ENCODE measurements at regions not wholly inside any gene's neighbourhood (a gene's known extent, or its start where the extent isn't known, plus 50 kb on each side); places are given as distances from the start of the nearest gene placed in this dataset.
"Not testable (repeated sequence)": the region's sequence is repeated elsewhere in the genome, so short reads cannot be mapped to it uniquely, and the experiment has no call there.

DNA sequence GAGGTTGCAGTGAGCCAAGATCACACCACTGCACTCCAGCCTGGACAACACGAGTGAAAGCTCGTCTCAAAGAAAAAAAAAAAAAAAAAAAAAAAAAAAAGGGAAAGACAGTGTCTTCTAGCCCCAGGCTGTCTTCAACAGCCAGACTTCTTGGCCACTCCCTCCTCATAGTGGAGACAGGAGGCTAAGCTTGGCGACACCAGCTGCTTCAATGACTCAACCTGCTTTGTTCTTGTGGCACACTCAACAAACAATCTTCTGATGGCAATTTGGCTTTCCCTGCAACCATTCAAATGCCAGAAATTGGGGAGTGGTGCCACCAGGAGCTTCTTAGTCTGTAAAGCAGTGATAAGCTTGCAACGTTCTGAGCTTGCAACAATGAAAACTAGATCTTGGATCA is 290.4 kb upstream of the DYNLRB2 start:
- no peak for DNase-seq

DNA sequence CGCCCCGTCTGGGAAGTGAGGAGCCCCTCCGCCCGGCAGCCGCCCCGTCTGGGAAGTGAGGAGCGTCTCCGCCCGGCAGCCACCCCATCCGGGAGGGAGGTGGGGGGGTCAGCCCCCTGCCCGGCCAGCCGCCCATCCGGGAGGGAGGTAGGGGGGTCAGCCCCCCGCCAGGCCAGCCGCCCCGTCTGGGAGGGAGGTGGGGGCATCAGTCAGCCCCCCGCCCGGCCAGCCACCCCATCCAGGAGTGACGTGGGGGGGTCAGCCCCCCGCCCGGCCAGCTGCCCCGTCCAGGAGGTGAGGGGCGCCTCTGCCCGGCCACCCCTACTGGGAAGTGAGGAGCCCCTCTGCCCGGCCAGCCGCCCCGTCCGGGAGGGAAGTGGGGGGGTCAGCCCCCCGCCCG is 297.5 kb upstream of the DYNLRB2 start:
- not testable (repeated sequence) for DNase-seq

DNA sequence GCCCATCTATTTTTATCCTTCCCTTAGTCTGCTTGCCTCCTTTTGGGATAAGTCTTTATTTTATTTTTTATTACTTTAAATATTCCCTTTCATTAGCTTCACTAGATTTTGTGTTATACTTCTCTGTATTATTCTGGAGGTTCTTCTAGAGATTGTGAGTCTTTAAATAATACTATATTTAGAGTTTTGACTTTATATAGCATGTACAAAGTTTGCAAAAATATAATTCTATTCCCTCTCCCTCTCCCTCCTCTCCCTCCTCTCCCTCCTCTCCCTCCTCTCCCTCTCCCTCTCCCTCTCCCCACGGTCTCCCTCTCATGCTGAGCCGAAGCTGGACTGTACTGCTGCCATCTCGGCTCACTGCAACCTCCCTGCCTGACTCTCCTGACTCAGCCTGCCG is 298.5 kb upstream of the DYNLRB2 start:
- not testable (repeated sequence) for DNase-seq

DNA sequence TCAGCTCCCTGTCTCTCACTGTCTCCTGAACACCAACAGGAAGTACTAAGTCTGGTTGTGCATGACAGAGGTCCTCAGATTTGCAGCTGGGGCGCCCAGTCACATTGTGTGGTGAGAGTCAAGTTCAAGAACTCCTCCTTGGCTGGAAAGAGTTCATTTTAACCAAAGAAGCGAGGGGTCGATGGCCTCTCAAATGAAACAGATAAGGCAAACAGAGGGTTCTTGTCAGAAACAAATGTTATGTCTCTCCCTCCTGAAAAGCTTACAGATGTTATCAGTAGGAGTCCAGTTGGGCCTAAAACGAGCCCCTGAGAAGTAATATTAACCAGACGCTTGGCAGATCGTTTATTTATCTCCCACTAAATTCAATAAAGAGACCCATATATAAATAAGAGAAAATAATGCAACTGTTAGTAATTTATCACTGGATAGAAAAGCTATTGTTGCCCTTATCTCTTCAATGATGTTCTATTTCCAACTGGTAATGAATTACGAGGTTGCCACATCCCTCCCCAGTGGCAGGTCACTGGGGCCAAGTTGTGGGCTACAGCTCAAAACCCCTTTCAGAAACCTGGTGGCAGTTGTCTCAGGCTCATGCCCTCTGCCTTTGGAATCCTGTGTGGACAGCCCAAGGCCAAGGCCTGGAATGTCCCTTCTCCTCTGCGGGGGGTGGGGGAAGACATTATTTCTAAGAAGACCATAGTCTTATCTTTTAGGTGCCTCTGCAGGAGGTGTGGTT is 307.5 kb upstream of the DYNLRB2 start:
- no peak for DNase-seq

DNA sequence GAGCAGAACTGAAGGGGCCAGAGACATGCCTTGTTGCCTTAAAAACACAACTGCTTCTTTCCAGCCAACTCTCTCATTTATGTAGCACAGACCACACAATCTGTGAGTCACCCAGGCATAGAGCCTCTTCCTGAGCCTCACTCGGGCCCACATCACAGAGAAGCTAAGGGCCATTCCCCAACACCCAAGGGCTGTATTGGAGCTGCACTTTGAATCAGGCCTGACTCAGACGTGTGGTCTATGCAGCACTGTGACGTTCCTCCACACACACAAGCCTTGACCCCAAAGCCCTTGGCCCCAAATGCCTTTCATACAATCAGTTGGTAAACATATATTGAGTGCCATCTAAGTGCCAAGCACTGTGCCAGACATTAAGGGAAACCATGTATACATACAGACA is 308.9 kb upstream of the DYNLRB2 start:
- DNase-seq, result no peak

DNA sequence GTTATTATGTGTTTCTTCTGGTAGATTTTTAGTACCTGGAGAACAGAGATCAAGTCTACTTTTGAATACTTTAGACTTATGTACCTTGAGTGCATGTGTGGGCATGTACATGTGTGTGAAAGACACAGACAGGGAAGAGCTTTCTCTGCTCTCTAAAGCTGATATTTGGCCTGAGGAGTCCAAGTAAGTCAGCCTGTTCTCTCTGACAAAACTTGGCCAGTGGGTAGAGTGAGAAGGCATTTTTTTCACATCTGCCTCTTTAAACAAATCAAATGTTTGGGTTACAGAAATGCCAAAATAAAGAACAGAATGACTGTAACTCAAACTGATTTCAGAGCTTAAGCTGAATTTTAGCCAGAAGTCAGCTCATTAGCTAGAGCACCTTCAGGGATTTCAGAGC is 309.7 kb upstream of the DYNLRB2 start:
- no peak for DNase-seq

DNA sequence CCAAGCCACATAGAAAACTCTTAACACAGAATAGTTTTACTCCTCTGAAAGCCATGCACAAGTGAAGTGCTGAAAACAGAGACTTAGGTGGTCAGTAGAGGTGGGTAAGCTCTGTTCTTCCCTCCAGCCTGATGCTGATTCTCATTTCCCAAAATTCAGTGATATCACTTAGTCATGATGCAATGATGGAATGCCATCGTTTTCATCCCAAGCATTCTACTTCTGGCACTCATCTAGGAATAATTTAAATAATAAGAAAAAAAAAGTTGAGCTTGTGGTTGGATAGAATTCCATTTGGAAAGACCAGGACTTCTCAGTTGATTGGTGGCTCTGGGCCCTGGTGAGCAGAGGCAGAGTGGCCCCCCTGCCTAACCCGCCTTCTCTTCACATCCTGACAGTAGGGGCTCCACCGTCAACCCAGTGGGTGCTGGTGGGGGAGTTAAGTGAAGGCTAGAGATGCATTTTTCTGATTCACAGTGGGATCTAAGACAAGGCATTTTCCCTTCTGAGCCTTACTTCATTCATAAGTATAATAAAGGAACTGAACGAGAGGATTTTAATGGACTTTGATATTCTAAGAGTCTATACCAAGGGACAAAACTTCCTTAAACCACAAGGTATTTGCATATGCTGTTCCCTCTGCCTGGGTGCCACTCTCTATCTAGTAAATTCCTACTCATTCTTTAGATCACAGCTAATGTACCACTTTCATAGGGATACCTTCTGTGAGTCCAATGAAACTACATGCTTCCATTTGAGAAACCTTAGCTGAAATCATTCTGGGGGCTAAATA is 310.3 kb upstream of the DYNLRB2 start:
- DNase-seq, result no peak

DNA sequence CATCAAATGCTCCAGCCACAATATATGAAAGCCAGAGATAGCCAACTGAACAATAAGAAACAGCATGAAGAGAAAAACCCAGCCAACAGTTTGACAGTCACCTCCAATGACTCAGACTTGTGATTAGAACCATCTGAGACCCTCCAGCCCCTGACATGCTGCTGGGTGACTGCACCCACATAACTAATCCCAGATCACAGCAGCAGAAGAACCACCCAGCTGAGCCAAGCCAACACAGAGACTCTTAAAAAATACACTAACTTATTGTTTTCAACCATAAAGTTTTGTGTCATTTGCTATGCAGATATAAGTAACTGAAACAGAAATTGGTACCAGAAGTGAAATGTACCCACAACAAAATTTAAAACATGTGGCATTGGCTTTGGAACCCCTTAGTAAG is 314.3 kb upstream of the DYNLRB2 start:
- DNase-seq, result no peak

DNA sequence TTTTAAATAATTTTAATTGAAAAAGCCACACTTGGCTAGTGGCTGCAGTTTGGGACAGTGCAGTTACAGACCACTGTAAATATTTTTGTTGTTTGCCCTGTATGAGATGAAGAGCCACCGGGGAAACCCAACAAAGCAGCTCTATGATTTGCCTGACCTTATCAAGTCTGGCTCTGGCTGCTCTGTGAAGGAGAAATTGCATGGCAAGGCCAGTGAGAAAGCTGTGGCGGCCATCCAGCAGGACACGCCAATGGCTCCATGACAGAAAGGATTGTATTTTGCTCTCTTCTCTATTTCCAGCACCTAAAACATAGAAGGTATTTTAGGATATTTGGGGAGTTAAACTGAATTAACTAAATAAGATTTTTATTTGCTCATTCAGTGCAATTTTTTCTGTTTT is 330.0 kb upstream of the DYNLRB2 start:
- DNase-seq, result no peak

DNA sequence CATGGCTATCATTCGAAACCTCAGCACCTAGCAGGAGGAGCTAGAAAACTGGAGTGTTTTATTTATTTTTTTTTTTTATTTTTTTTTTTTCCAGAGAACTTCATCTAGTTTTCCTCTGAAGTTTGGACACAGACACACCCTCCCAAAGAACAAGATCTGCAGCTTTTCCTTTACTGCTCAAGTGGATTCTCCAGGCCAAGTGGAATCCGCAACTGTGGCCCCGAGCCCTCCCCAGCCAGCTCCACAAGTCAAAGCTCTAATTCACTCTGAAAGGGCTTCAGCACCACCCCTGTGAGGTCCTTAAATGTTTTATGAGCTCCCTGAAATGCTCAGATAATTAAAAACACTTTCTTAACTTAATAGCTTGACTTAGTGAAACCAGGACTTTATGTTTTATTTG is 332.1 kb upstream of the DYNLRB2 start:
- no peak for DNase-seq

DNA sequence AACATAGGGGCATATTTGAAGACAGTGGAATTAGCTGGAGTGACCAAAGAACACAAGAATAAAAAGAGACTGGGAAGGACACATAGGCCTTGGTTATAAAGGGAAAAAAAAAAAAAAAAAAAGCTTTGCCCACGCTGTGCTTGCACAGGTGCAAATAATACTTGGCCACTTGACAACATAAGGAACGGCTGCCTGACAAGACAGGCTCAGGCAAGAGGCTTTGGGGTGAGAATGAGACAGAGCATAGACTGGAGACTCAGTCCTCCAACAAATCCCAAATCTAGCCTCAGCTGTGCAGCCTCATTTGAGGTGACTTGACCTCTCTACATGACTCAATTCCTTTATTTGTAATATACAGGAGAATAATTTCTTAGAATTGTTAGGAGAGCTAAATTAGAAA is 332.8 kb upstream of the DYNLRB2 start:
- DNase-seq, result no peak

DNA sequence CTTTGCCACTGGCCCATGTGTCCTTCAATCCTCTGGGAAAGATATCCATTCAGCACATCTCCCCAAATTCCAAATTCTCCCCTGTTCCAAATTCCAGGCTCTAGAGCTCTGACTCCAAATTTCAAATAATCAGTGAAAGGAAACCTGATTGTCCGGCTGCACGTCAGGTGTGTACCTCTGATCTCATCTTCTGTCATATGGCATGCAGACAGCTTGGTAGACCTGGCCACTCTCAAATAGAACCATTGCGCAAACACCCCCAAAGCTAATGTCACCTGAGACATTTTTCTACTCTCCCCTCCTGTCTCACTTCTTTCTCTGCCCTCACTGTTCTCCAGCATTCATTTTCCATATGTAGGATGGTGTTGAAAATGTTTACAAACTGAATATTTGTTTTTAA is 337.0 kb upstream of the DYNLRB2 start:
- DNase-seq, result no peak

DNA sequence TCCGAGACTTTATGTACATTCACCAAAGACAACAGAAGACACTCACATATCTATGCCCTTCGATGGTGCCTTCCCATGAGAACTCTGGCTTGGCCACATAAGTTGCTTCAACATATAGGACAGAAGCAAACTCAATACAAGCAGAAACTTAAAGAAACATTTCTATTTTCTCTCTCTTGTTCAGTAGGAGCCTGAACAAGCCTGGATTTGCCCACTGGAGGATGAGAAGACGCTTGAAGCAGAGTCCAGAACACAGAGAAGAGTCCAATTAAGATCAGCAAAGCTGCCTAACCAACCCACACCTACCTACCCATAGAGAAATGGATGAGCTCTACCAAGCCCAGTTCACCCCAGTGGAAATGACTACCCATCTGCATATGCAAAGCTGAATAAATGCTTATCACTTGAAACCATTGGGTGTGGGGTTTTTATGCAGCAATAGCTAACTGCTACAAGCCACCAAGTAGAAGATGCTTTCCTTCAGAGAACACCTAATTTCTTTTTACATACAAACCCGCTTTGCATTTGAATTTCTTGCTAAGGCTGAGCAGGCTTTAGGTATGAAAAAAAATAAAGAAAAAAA is 337.9 kb upstream of the DYNLRB2 start:
- no peak for DNase-seq

DNA sequence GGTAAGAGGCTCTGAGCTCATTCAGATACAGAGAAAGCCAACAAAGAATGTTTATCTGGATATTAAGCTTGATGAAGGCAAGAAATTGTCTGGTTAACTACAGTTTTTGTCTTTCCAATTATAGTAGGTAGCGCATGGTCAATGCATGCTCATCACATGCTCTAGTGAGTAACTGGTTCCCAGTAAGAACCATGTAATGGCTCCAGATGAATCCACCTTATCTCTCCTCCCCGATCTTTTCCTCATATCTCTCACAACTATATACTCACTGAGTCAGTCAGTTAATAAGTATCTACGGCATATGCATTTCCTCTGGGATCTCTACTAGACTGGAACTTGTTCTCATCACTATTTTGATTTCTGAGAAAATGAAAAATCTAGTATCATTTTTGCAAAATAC is 340.7 kb upstream of the DYNLRB2 start:
- no peak for DNase-seq

DNA sequence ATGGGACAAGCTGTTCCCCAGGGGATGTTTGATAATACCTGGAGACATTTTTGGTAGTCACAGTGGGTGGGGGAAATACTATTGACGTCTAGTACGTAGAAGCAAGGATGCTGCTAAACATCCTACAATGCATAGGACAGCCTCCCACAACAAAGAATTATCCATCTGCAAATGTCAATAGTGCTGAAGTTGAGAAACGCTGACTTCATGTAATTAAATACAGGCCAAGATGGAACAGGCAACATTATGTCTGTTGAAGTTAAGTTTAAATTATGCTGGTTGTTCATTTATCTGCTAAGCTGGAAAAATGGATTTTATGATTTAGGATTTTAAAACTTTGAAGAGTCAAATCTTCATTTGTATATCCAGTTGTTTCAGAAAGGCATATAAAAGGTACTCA is 341.2 kb upstream of the DYNLRB2 start:
- DNase-seq, result no peak

DNA sequence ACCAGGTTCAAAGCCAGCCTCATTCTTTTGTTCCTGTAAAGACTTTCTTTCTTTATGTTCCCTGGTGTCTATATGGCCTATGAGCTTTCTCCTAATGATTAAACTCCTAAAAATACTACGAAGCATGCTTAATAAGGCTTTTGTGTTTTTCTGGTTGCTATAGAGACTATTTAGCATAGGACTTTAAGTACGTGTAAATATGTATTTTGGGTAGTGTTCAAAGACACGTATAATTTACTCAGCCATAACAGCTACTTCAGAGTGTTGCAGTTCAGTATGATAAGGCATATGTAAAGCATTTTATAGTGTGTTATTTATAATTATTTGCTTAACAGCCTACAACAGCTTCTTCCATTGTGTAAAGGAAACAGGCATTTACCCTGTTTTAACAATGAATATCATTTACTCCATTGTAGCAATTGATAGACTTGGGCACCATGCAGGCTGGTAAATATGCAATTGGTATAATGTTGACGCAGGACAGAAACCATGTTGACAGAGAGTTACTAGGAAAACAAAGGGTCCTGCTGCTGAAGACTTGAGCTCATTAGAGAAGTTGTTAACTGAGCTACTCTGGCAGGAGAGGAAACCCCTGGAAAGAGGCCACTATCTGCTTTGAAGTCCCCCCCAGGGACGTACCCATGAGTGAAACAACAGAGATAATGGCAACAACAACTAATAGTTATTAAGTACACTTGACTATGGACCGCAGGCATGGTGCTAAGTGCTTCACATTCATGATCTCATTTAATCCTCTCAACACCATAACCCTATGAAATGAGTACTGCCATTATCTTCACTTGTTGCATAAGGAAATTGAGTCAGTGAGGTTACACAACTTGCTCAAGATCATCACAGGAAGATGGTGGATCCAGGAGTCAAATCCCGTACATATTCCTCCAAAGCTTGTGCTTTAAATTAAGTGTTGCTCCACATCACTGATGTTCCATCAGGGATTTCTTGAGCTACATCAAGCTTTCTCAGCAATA is 342.2 kb upstream of the DYNLRB2 start:
- no peak for DNase-seq

DNA sequence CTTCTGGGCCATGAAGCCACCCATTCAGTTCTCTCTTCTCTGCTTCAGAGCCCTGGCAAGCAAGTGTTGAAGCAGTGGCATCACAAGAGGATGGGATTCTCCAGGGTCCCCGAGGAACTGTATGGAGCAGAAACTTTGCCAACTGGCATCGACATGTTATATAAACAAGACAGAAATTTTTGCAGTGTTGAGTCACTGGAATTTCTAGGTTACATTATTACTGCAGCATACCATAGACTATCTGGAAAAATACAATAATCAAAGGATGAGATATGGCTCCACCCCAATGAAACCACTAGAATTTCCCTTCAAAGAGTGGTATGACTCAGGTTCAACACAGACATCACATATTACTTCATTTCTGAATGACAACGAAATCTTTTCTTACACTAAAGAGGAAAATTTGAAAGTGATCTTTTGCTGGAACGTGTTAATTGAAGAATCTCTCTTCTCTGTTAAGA is 343.0 kb upstream of the DYNLRB2 start:
- no peak for DNase-seq

DNA sequence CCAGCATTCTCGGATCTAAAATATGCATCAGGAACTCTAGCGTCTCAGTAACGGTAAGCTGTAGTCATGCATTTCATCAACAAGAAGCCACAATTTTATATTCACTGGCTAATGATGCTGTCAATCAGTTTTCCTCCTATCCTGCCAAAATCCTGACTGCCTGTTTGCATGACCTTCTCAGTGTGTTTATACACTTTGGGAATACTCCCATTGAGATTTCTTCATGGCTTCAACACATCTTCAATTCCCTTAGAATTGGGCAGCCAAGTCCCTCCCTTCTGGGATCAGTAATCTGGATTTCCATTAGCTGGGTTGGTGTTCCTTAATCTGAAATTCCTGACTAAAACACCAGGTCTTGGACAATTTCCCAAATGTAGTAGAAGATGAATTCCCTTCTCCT is 348.9 kb upstream of the DYNLRB2 start:
- no peak for DNase-seq

DNA sequence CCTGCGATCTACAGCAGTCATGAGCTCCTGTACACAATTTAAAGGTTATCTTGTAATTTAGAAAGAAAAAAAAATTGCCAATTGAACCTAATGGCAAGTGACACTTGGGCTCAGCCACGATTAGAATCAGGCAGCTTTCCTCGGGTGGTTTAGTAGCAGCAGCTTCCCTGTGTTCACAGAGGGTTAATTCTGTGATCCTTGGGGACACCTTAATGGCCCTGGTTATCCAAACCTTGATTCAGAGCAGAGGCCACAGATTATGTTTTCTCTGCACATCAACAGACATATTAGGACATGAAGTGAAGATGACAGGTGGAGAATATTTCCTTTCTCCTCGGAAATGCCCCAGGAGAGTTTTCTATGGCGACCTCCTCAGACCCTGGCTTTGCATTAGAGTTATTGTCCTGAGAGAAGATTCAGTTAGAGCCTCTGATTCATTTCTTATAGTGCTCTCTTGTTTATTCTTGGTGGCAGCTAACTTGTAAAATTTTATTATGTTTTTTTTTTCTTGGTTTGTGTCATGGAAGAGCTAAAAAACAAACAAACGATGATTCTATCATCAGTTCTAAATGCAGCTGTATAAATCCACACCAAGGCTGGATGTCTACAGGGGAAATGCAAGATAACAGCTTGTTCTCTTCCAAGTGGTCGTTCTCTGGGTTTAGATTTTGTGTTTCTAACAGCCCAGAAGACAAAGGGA is 351.2 kb upstream of the DYNLRB2 start:
- DNase-seq, result no peak

DNA sequence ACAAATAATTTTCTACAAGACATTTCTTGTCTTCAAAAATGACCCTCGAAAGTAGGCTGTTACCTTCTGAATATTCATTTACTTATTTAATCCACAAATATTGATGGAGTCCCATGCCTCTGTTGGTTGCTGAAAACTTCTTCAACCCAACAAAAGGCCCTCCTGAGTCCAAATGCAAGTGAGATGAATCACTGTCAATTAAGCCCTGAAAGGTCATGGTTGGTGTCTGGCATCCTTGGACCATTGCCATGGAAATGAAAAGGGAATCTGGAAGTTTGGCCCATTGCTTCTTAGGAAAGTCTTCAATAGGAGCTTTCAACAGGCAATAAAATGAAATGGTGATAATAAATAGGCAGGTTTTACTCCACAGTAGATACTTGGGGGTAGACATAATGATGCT is 364.7 kb upstream of the DYNLRB2 start:
- no peak for DNase-seq

DNA sequence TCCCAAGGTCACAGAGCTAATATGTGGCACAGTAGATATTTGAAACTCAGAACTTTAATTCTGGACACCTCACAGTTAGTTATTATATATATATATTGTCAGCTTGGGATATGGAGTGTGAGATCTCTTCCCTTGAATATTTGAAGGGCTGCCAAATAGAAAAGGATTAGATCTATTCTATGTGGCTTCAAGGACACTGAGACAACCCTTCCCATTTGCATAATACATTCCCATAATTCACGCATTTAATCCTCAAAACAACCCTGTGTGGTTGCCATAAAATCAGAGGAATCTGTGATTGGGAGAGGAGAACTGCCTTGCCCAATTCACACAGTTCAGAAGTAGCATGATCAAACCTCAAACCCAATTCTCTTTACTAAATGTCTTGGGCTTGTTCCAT is 365.8 kb upstream of the DYNLRB2 start:
- DNase-seq, result no peak

DNA sequence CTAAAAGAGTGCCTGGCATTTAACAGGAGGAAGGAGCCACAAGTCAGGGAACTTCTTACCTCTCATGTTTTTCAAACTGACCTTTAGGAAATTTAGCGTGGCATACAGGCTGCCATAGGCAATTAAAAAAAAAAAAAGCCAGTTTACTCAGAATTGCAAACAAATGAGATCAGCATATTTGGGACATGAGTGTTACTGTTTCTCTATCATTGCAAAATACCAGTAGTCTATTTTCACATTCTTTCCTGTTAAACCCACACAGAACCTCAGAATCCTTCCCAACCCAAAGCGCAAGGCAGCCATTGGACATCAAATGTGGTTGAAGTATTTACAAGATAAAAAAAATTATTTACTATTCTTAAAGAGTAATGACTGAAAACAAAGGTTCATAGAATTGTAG is 366.4 kb upstream of the DYNLRB2 start:
- no peak for DNase-seq

Measured in inflammatory macrophage treated with lipopolysaccharide for 4 hours (primary cell).